ENCODE measurements at regions not wholly inside any gene's neighbourhood (a gene's known extent, or its start where the extent isn't known, plus 50 kb on each side); places are given as distances from the start of the nearest gene placed in this dataset.

- no peak for TF ChIP-seq POLR2A (IDR thresholded peaks at IDR 0.05)
- TF ChIP-seq CTCF (IDR thresholded peaks at IDR 0.05) = no peak
- no peak for TF ChIP-seq EP300 (IDR thresholded peaks at IDR 0.05)
- TF ChIP-seq POLR2AphosphoS5 (IDR thresholded peaks at IDR 0.05) = no peak
Observed at GRCh38 chr1:209265301-209265700, 318.2 kb upstream of the CAMK1G start.
